Panc1 (cell line): ENCODE measurements at regions not wholly inside any gene's neighbourhood (a gene's known extent, or its start where the extent isn't known, plus 50 kb on each side); places are given as distances from the start of the nearest gene placed in this dataset.

Experiments
- ATAC-seq: fragments of 200-7000 bp; cut with Tn5 transposase; 2 replicates; pipeline ENCODE4 v1.9.1; 2020; ENCODE audit warnings: mild to moderate bottlenecking, moderate library complexity
- BruUV-seq: library from RNA; stranded (reverse); fragments of 400-500 nt; replicated peaks from 2 replicates; lab custom pipeline; 2021; lab: Mats Ljungman, UMichigan
- CTCF ChIA-PET: fragments of 300-600 bp; sonication (Branson Sonifier 250); formaldehyde crosslinking; loops from one replicate; lab custom pipeline; 2022; ENCODE audit warnings: antibody characterized with exemption; lab: Charles Lee
- POLR2A ChIA-PET: fragments of 300-600 bp; sonication (Branson Sonifier 250); formaldehyde crosslinking; loops from one replicate; lab custom pipeline; 2022; ENCODE audit warnings: antibody characterized with exemption; lab: Charles Lee
- DNase-seq: peaks from one replicate; pipeline ENCODE4 v3.0.0-alpha.2; 2010; ENCODE audit warnings: low read depth, low spot score
- H3K27ac ChIP-seq: 2 replicates; pipeline ENCODE4 v1.5.1; 2011; ENCODE audit warnings: mild to moderate bottlenecking, low read length, inconsistent platforms
- H3K27me3 ChIP-seq: fragments of 200-500 bp; sonication (Bioruptor generic); 2 replicates; pipeline ENCODE4 v1.6.0; 2014; ENCODE audit warnings: low read length, inconsistent platforms; ENCODE audit not compliant: control insufficient read depth, insufficient read depth
- H3K36me3 ChIP-seq: fragments of 200-500 bp; sonication (Bioruptor generic); 2 replicates; pipeline ENCODE4 v1.5.1; 2014; ENCODE audit warnings: inconsistent platforms, mild to moderate bottlenecking, low read length, moderate library complexity; ENCODE audit not compliant: control insufficient read depth, insufficient read depth
- H3K4me1 ChIP-seq: 2 replicates; pipeline ENCODE4 v1.5.1; 2011; ENCODE audit warnings: inconsistent platforms, mild to moderate bottlenecking, low read length, moderate library complexity; ENCODE audit not compliant: control insufficient read depth, insufficient read depth
- H3K4me3 ChIP-seq, 2 experiments: 2 replicates each; pipeline ENCODE4 v1.5.1; 2011 to 2012; ENCODE audit warnings: low read depth in 2 of 2, low read length in 2 of 2, mild to moderate bottlenecking in 2 of 2, inconsistent platforms in 1 of 2, moderate library complexity in 1 of 2
- H3K9me3 ChIP-seq: fragments of 200-500 bp; sonication (Bioruptor generic); 2 replicates; pipeline ENCODE4 v1.5.1; 2014; ENCODE audit warnings: low read depth, mild to moderate bottlenecking, inconsistent platforms, low read length, moderate library complexity; ENCODE audit not compliant: control insufficient read depth, insufficient read depth
- CTCF ChIP-seq: fragments of 450-650 bp; IDR thresholded peaks from 2 replicates; pipeline ENCODE4 v1.5.1; 2017; ENCODE audit warnings: mild to moderate bottlenecking
- POLR2AphosphoS5 ChIP-seq: IDR thresholded peaks from 2 replicates; pipeline ENCODE4 v1.6.1; 2012; ENCODE audit warnings: mild to moderate bottlenecking, low read depth, low read length, moderate library complexity
- REST ChIP-seq, 2 experiments: IDR thresholded peaks; 2 replicates each; pipeline ENCODE4 v1.6.1; 2011 to 2012; ENCODE audit warnings: low read depth in 2 of 2, control low read depth in 1 of 2, low read length in 1 of 2, mild to moderate bottlenecking in 1 of 2, moderate library complexity in 1 of 2; ENCODE audit not compliant: insufficient read depth in 1 of 2
- SIN3A ChIP-seq: IDR thresholded peaks from 2 replicates; pipeline ENCODE4 v1.6.1; 2012; ENCODE audit warnings: low read depth, mild to moderate bottlenecking, low read length, moderate library complexity, borderline replicate concordance; ENCODE audit not compliant: insufficient read depth
- TCF7L2 ChIP-seq: IDR thresholded peaks from 2 replicates; pipeline ENCODE4 v1.6.1; 2011; ENCODE audit warnings: mild to moderate bottlenecking, low read depth, low read length, inconsistent platforms
- in situ Hi-C: cut with HindIII; loops from 2 replicates; pipeline ENCODE4 v1.10.0; 2016; ENCODE audit warnings: low sequenced_read_pairs, low pct_unique_long_range_greater_than_20kb
- intact Hi-C: fragments of 100-400 bp; cut with micrococcal nuclease; formaldehyde crosslinking; loops from one replicate; pipeline ENCODE4 v1.10.0; 2022; ENCODE audit not compliant: unreplicated experiment

DNA sequence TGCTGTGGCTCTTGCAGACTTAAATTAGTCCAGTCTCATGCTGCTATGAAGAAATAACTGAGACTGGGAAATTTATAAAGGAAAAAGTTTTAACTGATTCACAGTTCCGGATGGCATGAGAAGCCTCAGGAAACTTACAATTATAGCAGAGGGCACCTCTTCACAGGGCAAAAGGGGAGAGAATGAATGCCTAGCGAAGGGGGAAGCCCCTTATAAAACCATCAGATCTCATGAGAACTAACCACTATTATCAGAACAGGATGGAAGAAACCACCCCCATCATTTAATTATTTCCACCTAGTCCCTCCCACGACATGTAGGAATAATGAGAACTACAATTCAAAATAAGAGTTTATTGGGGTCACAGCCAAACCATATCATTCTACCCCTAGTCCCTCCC is 91.4 kb downstream of the GPR174 start:
- Histone ChIP-seq H3K9me3 (no peaks in the 10 kb centered on the region), H3K27me3 (no peaks in the 10 kb centered on the region), H3K27ac (no peak overlapping the region), H3K4me3 (no peak overlapping the region), H3K4me1 (no peaks in the 10 kb centered on the region), H3K36me3 (no peaks in the 10 kb centered on the region)
- TF ChIP-seq POLR2AphosphoS5 (no peak), SIN3A (no peak), REST (IDR thresholded peaks at IDR 0.05; ENCODE audit: insufficient read depth in 1 of 2, low read depth in 2 of 2, low read length in 1 of 2) (no peak), CTCF (no peak), TCF7L2 (no peak)
- intact Hi-C loops: no loop called here
- no TSS peak for BruUV-seq
- no peak for DNase-seq
- ATAC-seq: no peak
- CTCF ChIA-PET: no interaction called here
- POLR2A ChIA-PET: no interaction called here
- in situ Hi-C loops: no loop called here

GRCh38 chrX:79231662-79232061 is 87.2 kb downstream of the GPR174 start:
- Histone ChIP-seq H3K27me3 (no peaks in the 10 kb centered on the region), H3K27ac (no peak overlapping the region), H3K4me1 (no peaks in the 10 kb centered on the region), H3K9me3 (no peaks in the 10 kb centered on the region), H3K36me3 (no peaks in the 10 kb centered on the region), H3K4me3 (no peak overlapping the region)
- no peak for ATAC-seq
- intact Hi-C loops (no loop called here), in situ Hi-C loops (no loop called here)
- TF ChIP-seq SIN3A: no peak
- no peak for TF ChIP-seq POLR2AphosphoS5
- TF ChIP-seq CTCF: no peak
- no peak for TF ChIP-seq TCF7L2
- TF ChIP-seq REST (IDR thresholded peaks at IDR 0.05; ENCODE audit: insufficient read depth in 1 of 2, low read depth in 2 of 2, low read length in 1 of 2): no peak
- no TSS peak for BruUV-seq
- DNase-seq: no peak
- ChIA-PET CTCF (no interaction called here), POLR2A (no interaction called here)
